Prostate gland (tissue), 2 donors: ENCODE measurements at regions not wholly inside any gene's neighbourhood (a gene's known extent, or its start where the extent isn't known, plus 50 kb on each side); places are given as distances from the start of the nearest gene placed in this dataset.

ENCODE experiments used
- DNase-seq: peaks from one replicate; pipeline ENCODE4 v3.0.0-alpha.2; 2019; ENCODE audit warnings: low spot score
- H3K27ac ChIP-seq, 2 donors: fragments of 200-600 bp; sonication (generic); 2 replicates each; pipeline ENCODE4 v1.5.1; 2017 to 2019
- H3K27me3 ChIP-seq: fragments of 200-600 bp; sonication (generic); replicated peaks from 2 replicates; pipeline ENCODE4 v1.5.1; 2019; ENCODE audit not compliant: insufficient read depth
- H3K36me3 ChIP-seq, 2 donors: fragments of 200-600 bp; sonication (generic); 1 replicate in 1 of 2; 2 replicates in 1 of 2; pipeline versions ENCODE4 v1.5.1 to v1.8.1; 2017 to 2019
- H3K4me1 ChIP-seq: fragments of 200-600 bp; sonication (generic); replicated peaks from 2 replicates; pipeline ENCODE4 v1.5.1; 2019
- H3K4me3 ChIP-seq, 2 donors: fragments of 200-600 bp; sonication (generic); 2 replicates each; pipeline ENCODE4 v1.5.1; 2017 to 2019
- H3K9me3 ChIP-seq: fragments of 200-600 bp; sonication (generic); 2 replicates; pipeline ENCODE4 v1.5.1; 2017
- CTCF ChIP-seq, 4 experiments: fragments of 200-600 bp in 2 of 4; fragments of 450-650 bp in 2 of 4; sonication (generic) in 2 of 4; IDR thresholded peaks; 1 replicate in 3 of 4; 2 replicates in 1 of 4; pipeline ENCODE4 v1.5.1; 2016 to 2019; ENCODE audit warnings: antibody characterized with exemption in 4 of 4, mild to moderate bottlenecking in 2 of 4, moderate library complexity in 2 of 4
- POLR2A ChIP-seq: fragments of 450-650 bp; IDR thresholded peaks from one replicate; pipeline ENCODE4 v1.6.1; 2016; ENCODE audit warnings: antibody characterized with exemption, mild to moderate bottlenecking
- POLR2AphosphoS5 ChIP-seq: sonication (generic); formaldehyde crosslinking; IDR thresholded peaks from one replicate; pipeline ENCODE4 v1.6.1; 2017; ENCODE audit warnings: antibody characterized with exemption
- WGBS: methylation state at CpG from one replicate; pipeline ENCODE4 v1.1.5; 2018; 5-methylcytosine and 5-hydroxymethylcytosine counted together
- intact Hi-C: fragments of 100-400 bp; cut with DNase I; formaldehyde crosslinking; loops from one replicate; pipeline ENCODE4 v1.14.2; 2022

- H3K9me3 ChIP-seq: no peaks in the 10 kb centered on the region
- TF ChIP-seq CTCF (IDR thresholded peaks at IDR 0.05): no peak
- no peaks in the 10 kb centered on the region for H3K27me3 ChIP-seq
- no peaks in the 10 kb centered on the region for H3K36me3 ChIP-seq
- intact Hi-C loops: no loop called here
- no peak overlapping the region for H3K27ac ChIP-seq
- no peaks in the 10 kb centered on the region for H3K4me1 ChIP-seq
- DNase-seq: no peak
- WGBS: 95% methylated on average over 1 of the region's 1 CpG
- H3K4me3 ChIP-seq: no peak overlapping the region
These were observed 134.2 kb downstream of the LMO4 start for GRCh38 chr1:87462894-87463293.

- no peaks in the 10 kb centered on the region for H3K9me3 ChIP-seq
- H3K27ac ChIP-seq: no peak overlapping the region
- no peak overlapping the region for H3K4me3 ChIP-seq
- no peak for DNase-seq
- H3K27me3 ChIP-seq: no peaks in the 10 kb centered on the region
- TF ChIP-seq CTCF (IDR thresholded peaks at IDR 0.05) (no peak), POLR2A (no peak), POLR2AphosphoS5 (no peak)
- intact Hi-C loops: no loop called here
- no peaks in the 10 kb centered on the region for H3K36me3 ChIP-seq
- H3K4me1 ChIP-seq: no peaks in the 10 kb centered on the region
- 21% methylated on average over 3 of the region's 3 CpGs for WGBS
These were observed 135.4 kb downstream of the LMO4 start for GRCh38 chr1:87464022-87464490.

GRCh38 chr1:87466621-87467020 is 137.9 kb downstream of the LMO4 start:
- Histone ChIP-seq H3K36me3 (no peaks in the 10 kb centered on the region), H3K27me3 (no peaks in the 10 kb centered on the region), H3K27ac (no peak overlapping the region), H3K4me3 (no peak overlapping the region), H3K9me3 (no peaks in the 10 kb centered on the region), H3K4me1 (no peaks in the 10 kb centered on the region)
- no peak for TF ChIP-seq CTCF (IDR thresholded peaks at IDR 0.05)
- TF ChIP-seq POLR2A: no peak
- intact Hi-C loops: no loop called here
- 86% methylated on average over 7 of the region's 7 CpGs for WGBS
- no peak for DNase-seq

GRCh38 chr1:87472716-87473115 is 144.0 kb downstream of the LMO4 start:
- no peaks in the 10 kb centered on the region for H3K36me3 ChIP-seq
- intact Hi-C loops: no loop called here
- WGBS: 82% methylated on average over 4 of the region's 4 CpGs
- H3K27ac ChIP-seq: no peak overlapping the region
- no peaks in the 10 kb centered on the region for H3K9me3 ChIP-seq
- no peaks in the 10 kb centered on the region for H3K27me3 ChIP-seq
- no peak for DNase-seq
- H3K4me3 ChIP-seq: no peak overlapping the region
- no peak for TF ChIP-seq CTCF (IDR thresholded peaks at IDR 0.05)
- no peak for TF ChIP-seq POLR2A
- TF ChIP-seq POLR2AphosphoS5: no peak
- H3K4me1 ChIP-seq: no peaks in the 10 kb centered on the region

- DNase-seq: no peak
- Histone ChIP-seq H3K4me1 (no peaks in the 10 kb centered on the region), H3K4me3 (no peak overlapping the region), H3K9me3 (no peaks in the 10 kb centered on the region), H3K27ac (no peak overlapping the region), H3K36me3 (no peaks in the 10 kb centered on the region), H3K27me3 (no peaks in the 10 kb centered on the region)
- no peak for TF ChIP-seq CTCF (IDR thresholded peaks at IDR 0.05)
- intact Hi-C loops: no loop called here
- WGBS: 51% methylated on average over 2 of the region's 2 CpGs
These were observed 144.6 kb downstream of the LMO4 start for GRCh38 chr1:87473203-87473661.
